Coronary artery (tissue), 2 donors: ENCODE measurements at regions not wholly inside any gene's neighbourhood (a gene's known extent, or its start where the extent isn't known, plus 50 kb on each side); places are given as distances from the start of the nearest gene placed in this dataset.

ENCODE experiments used
- DNase-seq: peaks from one replicate; pipeline ENCODE4 v3.0.0-alpha.2; 2017; ENCODE audit warnings: low spot score
- H3K27ac ChIP-seq, 2 donors: fragments of 200-600 bp; sonication (generic); one replicate each; pipeline ENCODE4 v1.5.1; 2016 to 2019
- H3K4me3 ChIP-seq: fragments of 200-600 bp; sonication (generic); 2 replicates; pipeline ENCODE4 v1.5.1; 2016; ENCODE audit warnings: mild to moderate bottlenecking, moderate library complexity
- CTCF ChIP-seq: fragments of 200-600 bp; sonication (generic); IDR thresholded peaks from one replicate; pipeline ENCODE4 v1.5.1; 2019; ENCODE audit warnings: antibody characterized with exemption

- Histone ChIP-seq H3K4me3 (no peak overlapping the region), H3K27ac (no peak overlapping the region)
- DNase-seq: peak; percentile 73
These were observed 143.4 kb upstream of the HS3ST2 start for GRCh38 chr16:22670551-22671041.

GRCh38 chr16:22671301-22672076 lies 142.5 kb upstream of the HS3ST2 start:
- DNase-seq: peak; percentile 66
- no peak overlapping the region for H3K27ac ChIP-seq
- H3K4me3 ChIP-seq: no peak overlapping the region
- no peak for TF ChIP-seq CTCF

More at GRCh38 chr16:22670551-22671041, 143.4 kb upstream of the HS3ST2 start:
- TF ChIP-seq CTCF: no peak

- Histone ChIP-seq H3K4me3 (no peak overlapping the region), H3K27ac (no peak overlapping the region)
- TF ChIP-seq CTCF: no peak
- peak; percentile 66 for DNase-seq
These were observed 141.1 kb upstream of the HS3ST2 start for GRCh38 chr16:22672830-22673210.

GRCh38 chr16:22673421-22673831 lies 140.5 kb upstream of the HS3ST2 start:
- no peak for TF ChIP-seq CTCF
- DNase-seq: peak; percentile 43
- Histone ChIP-seq H3K4me3 (no peak overlapping the region), H3K27ac (no peak overlapping the region)

- no peak for TF ChIP-seq CTCF
- peak; percentile 60 for DNase-seq
- Histone ChIP-seq H3K4me3 (no peak overlapping the region), H3K27ac (no peak overlapping the region)
These were observed 139.2 kb upstream of the HS3ST2 start for GRCh38 chr16:22674832-22675191.

- no peak overlapping the region for H3K27ac ChIP-seq
- peak; percentile 24 for DNase-seq
- H3K4me3 ChIP-seq: no peak overlapping the region
- TF ChIP-seq CTCF: no peak
These were observed 138.0 kb upstream of the HS3ST2 start for GRCh38 chr16:22675745-22676540.
